GM23338 (cell line): ENCODE measurements at regions not wholly inside any gene's neighbourhood (a gene's known extent, or its start where the extent isn't known, plus 50 kb on each side); places are given as distances from the start of the nearest gene placed in this dataset.

Experiments used
- ATAC-seq: fragments of 200-7000 bp; cut with Tn5 transposase; 3 replicates; pipeline ENCODE4 v1.9.1; 2020
- DNase-seq: peaks from one replicate; pipeline ENCODE4 v3.0.0-alpha.2; 2015; ENCODE audit warnings: low spot score
- H2AFZ ChIP-seq: fragments of 200-600 bp; sonication (generic); 2 replicates; pipeline ENCODE4 v1.8.0; 2016; ENCODE audit warnings: antibody characterized with exemption, mild to moderate bottlenecking, moderate library complexity
- H3F3A ChIP-seq: fragments of 200-600 bp; sonication (generic); replicated peaks from 2 replicates; pipeline ENCODE4 v1.8.0; 2017; ENCODE audit warnings: antibody characterized with exemption, mixed run types, low read depth
- H3K27ac ChIP-seq: fragments of 200-600 bp; sonication (generic); 2 replicates; pipeline ENCODE4 v1.6.1; 2016; ENCODE audit warnings: low read depth
- H3K27me3 ChIP-seq: fragments of 200-600 bp; sonication (generic); 2 replicates; pipeline ENCODE4 v1.8.0; 2016; ENCODE audit warnings: mild to moderate bottlenecking, mixed run types, moderate library complexity; ENCODE audit not compliant: insufficient read depth
- H3K36me3 ChIP-seq: fragments of 200-600 bp; sonication (generic); 2 replicates; pipeline ENCODE4 v1.8.0; 2016; ENCODE audit warnings: mild to moderate bottlenecking; ENCODE audit not compliant: insufficient read depth
- H3K4me1 ChIP-seq: fragments of 200-600 bp; sonication (generic); 2 replicates; pipeline ENCODE4 v1.8.0; 2016; ENCODE audit warnings: mild to moderate bottlenecking, moderate library complexity; ENCODE audit not compliant: insufficient read depth
- H3K4me2 ChIP-seq: fragments of 200-600 bp; sonication (generic); 2 replicates; pipeline ENCODE4 v1.7.1; 2017; ENCODE audit warnings: mixed run types
- H3K4me3 ChIP-seq: fragments of 200-600 bp; sonication (generic); 2 replicates; pipeline ENCODE4 v1.6.1; 2016; ENCODE audit warnings: mixed run types
- H3K79me2 ChIP-seq: fragments of 200-600 bp; sonication (generic); replicated peaks from 2 replicates; pipeline ENCODE4 v1.8.0; 2017; ENCODE audit warnings: mild to moderate bottlenecking; ENCODE audit not compliant: insufficient read depth
- H3K9me2 ChIP-seq: fragments of 200-600 bp; sonication (generic); 2 replicates; pipeline ENCODE4 v1.8.0; 2017; ENCODE audit not compliant: insufficient read depth
- H4K20me1 ChIP-seq: fragments of 200-600 bp; sonication (generic); replicated peaks from 2 replicates; pipeline ENCODE4 v1.8.0; 2017; ENCODE audit warnings: mild to moderate bottlenecking; ENCODE audit not compliant: insufficient read depth
- H3K27ac Mint-ChIP-seq: 2 replicates; pipeline ENCODE4 v1.8.0; 2020; ENCODE audit warnings: inconsistent platforms, mild to moderate bottlenecking, moderate library complexity, mixed read lengths
- H3K27me3 Mint-ChIP-seq: 3 replicates; pipeline ENCODE4 v1.8.0; 2022; ENCODE audit warnings: low read depth, mild to moderate bottlenecking, moderate library complexity, mixed read lengths, inconsistent platforms; ENCODE audit not compliant: insufficient read depth, poor library complexity
- H3K36me3 Mint-ChIP-seq: 3 replicates; pipeline ENCODE4 v1.8.0; 2021; ENCODE audit warnings: low read depth, mild to moderate bottlenecking, inconsistent platforms, moderate library complexity, mixed read lengths
- H3K4me1 Mint-ChIP-seq: 3 replicates; pipeline ENCODE4 v1.8.0; 2020; ENCODE audit warnings: mild to moderate bottlenecking, inconsistent platforms, mixed read lengths
- H3K4me3 Mint-ChIP-seq: 3 replicates; pipeline ENCODE4 v1.8.0; 2021; ENCODE audit warnings: moderate library complexity, mild to moderate bottlenecking, inconsistent platforms, mixed read lengths
- H3K9me3 Mint-ChIP-seq: 3 replicates; pipeline ENCODE4 v1.8.0; 2020; ENCODE audit warnings: moderate library complexity, mild to moderate bottlenecking, inconsistent platforms, mixed read lengths
- CREB1 ChIP-seq: fragments of 250-450 bp; sonication (Bioruptor Pico); IDR thresholded peaks from 2 replicates; pipeline ENCODE4 v1.5.0; 2020; ENCODE audit warnings: low read depth, mild to moderate bottlenecking, moderate library complexity
- ETS1 ChIP-seq: IDR thresholded peaks from 2 replicates; pipeline ENCODE4 v1.6.1; 2016; ENCODE audit warnings: antibody characterized with exemption
- EZH2 ChIP-seq: fragments of 200-600 bp; sonication (generic); IDR thresholded peaks from one replicate; pipeline ENCODE4 v1.8.0; 2017; ENCODE audit warnings: antibody characterized with exemption, mild to moderate bottlenecking, low read depth; ENCODE audit not compliant: unreplicated experiment
- EZH2phosphoT487 ChIP-seq: fragments of 200-600 bp; sonication (generic); IDR thresholded peaks from one replicate; pipeline ENCODE4 v1.8.1; 2018; ENCODE audit warnings: antibody characterized with exemption; ENCODE audit not compliant: unreplicated experiment
- JUNB ChIP-seq: IDR thresholded peaks from one replicate; pipeline ENCODE4 v1.6.1; 2016; ENCODE audit warnings: antibody characterized with exemption; ENCODE audit not compliant: unreplicated experiment
- NANOG ChIP-seq: IDR thresholded peaks from 2 replicates; pipeline ENCODE4 v1.6.1; 2016; ENCODE audit warnings: antibody characterized with exemption, borderline replicate concordance
- POLR2AphosphoS5 ChIP-seq: IDR thresholded peaks from 2 replicates; pipeline ENCODE4 v1.6.1; 2016; ENCODE audit warnings: antibody characterized with exemption, low read depth
- STAT1 ChIP-seq: IDR thresholded peaks from one replicate; pipeline ENCODE4 v1.6.1; 2016; ENCODE audit warnings: antibody characterized with exemption; ENCODE audit not compliant: unreplicated experiment
- ZNF114 ChIP-seq: fragments of 250-450 bp; sonication (Bioruptor Pico); IDR thresholded peaks from 2 replicates; pipeline ENCODE4 v1.5.0; 2020; ENCODE audit warnings: mild to moderate bottlenecking, moderate library complexity
- ZNF331 ChIP-seq: fragments of 250-450 bp; sonication (Bioruptor Pico); IDR thresholded peaks from 2 replicates; pipeline ENCODE4 v1.5.0; 2020; ENCODE audit warnings: low read depth, mild to moderate bottlenecking, moderate library complexity
- ZNF462 ChIP-seq: fragments of 250-450 bp; sonication (Bioruptor Pico); IDR thresholded peaks from 2 replicates; pipeline ENCODE4 v1.5.0; 2020; ENCODE audit warnings: mild to moderate bottlenecking, moderate library complexity
- TF ChIP-seq, protein P1 (sequence below): IDR thresholded peaks from one replicate; pipeline ENCODE4 v1.6.1; 2018; ENCODE audit warnings: antibody characterized with exemption; ENCODE audit not compliant: unreplicated experiment
- TF ChIP-seq, protein P2 (sequence below), 2 experiments: fragments of 200-600 bp in 1 of 2; sonication (generic) in 1 of 2; conservative IDR thresholded peaks; 2 replicates each; pipeline versions ENCODE4 v1.5.1 to v1.6.1; 2016 to 2017; ENCODE audit warnings: antibody characterized with exemption in 2 of 2, low read depth in 2 of 2, mild to moderate bottlenecking in 2 of 2, moderate library complexity in 1 of 2

- no peak overlapping the region for H3K4me2 ChIP-seq
- H3K4me1 Mint-ChIP-seq = no peaks in the 10 kb centered on the region
- no peak for ATAC-seq
- no peaks in the 10 kb centered on the region for H3K27me3 ChIP-seq
- H3K27ac ChIP-seq = no peak overlapping the region
- TF ChIP-seq ZNF462 (CRISPR knock-in tag) (no peak), EZH2phosphoT487 (no peak), NANOG (no peak), EZH2 (no peak), POLR2AphosphoS5 (no peak), ETS1 (no peak), ZNF114 (CRISPR knock-in tag) (no peak), ZNF331 (no peak), JUNB (no peak), CREB1 (CRISPR knock-in tag) (no peak), STAT1 (no peak)
- TF ChIP-seq, protein P1, sequence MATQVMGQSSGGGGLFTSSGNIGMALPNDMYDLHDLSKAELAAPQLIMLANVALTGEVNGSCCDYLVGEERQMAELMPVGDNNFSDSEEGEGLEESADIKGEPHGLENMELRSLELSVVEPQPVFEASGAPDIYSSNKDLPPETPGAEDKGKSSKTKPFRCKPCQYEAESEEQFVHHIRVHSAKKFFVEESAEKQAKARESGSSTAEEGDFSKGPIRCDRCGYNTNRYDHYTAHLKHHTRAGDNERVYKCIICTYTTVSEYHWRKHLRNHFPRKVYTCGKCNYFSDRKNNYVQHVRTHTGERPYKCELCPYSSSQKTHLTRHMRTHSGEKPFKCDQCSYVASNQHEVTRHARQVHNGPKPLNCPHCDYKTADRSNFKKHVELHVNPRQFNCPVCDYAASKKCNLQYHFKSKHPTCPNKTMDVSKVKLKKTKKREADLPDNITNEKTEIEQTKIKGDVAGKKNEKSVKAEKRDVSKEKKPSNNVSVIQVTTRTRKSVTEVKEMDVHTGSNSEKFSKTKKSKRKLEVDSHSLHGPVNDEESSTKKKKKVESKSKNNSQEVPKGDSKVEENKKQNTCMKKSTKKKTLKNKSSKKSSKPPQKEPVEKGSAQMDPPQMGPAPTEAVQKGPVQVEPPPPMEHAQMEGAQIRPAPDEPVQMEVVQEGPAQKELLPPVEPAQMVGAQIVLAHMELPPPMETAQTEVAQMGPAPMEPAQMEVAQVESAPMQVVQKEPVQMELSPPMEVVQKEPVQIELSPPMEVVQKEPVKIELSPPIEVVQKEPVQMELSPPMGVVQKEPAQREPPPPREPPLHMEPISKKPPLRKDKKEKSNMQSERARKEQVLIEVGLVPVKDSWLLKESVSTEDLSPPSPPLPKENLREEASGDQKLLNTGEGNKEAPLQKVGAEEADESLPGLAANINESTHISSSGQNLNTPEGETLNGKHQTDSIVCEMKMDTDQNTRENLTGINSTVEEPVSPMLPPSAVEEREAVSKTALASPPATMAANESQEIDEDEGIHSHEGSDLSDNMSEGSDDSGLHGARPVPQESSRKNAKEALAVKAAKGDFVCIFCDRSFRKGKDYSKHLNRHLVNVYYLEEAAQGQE = no peak
- TF ChIP-seq, protein P2, sequence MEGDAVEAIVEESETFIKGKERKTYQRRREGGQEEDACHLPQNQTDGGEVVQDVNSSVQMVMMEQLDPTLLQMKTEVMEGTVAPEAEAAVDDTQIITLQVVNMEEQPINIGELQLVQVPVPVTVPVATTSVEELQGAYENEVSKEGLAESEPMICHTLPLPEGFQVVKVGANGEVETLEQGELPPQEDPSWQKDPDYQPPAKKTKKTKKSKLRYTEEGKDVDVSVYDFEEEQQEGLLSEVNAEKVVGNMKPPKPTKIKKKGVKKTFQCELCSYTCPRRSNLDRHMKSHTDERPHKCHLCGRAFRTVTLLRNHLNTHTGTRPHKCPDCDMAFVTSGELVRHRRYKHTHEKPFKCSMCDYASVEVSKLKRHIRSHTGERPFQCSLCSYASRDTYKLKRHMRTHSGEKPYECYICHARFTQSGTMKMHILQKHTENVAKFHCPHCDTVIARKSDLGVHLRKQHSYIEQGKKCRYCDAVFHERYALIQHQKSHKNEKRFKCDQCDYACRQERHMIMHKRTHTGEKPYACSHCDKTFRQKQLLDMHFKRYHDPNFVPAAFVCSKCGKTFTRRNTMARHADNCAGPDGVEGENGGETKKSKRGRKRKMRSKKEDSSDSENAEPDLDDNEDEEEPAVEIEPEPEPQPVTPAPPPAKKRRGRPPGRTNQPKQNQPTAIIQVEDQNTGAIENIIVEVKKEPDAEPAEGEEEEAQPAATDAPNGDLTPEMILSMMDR (conservative IDR thresholded peaks at IDR 0.05; ENCODE audit: low read depth in 2 of 2) = no peak
- H3K4me1 ChIP-seq = no peaks in the 10 kb centered on the region
- H3K4me3 Mint-ChIP-seq = no peak overlapping the region
- H3K79me2 ChIP-seq = no peaks in the 10 kb centered on the region
- H3K36me3 Mint-ChIP-seq = no peaks in the 10 kb centered on the region
- no peaks in the 10 kb centered on the region for H4K20me1 ChIP-seq
- no peak overlapping the region for H2AFZ ChIP-seq
- H3K4me3 ChIP-seq = no peak overlapping the region
- no peaks in the 10 kb centered on the region for H3F3A ChIP-seq
- no peaks in the 10 kb centered on the region for H3K36me3 ChIP-seq
- no peak for DNase-seq
- no peak overlapping the region for H3K27ac Mint-ChIP-seq
- peaks cover 2% of the 10 kb centered on the region for H3K27me3 Mint-ChIP-seq
- H3K9me3 Mint-ChIP-seq = no peaks in the 10 kb centered on the region; the same call in 2 of the 3 replicates
- H3K9me2 ChIP-seq = no peaks in the 10 kb centered on the region
Measured at GRCh38 chrX:39204945-39205344, 403.7 kb downstream of the MID1IP1 start.
